Midbrain (tissue), 1 donor: ENCODE measurements at regions not wholly inside any gene's neighbourhood (a gene's known extent, or its start where the extent isn't known, plus 50 kb on each side); places are given as distances from the start of the nearest gene placed in this dataset.
"Not testable (repeated sequence)": the region's sequence is repeated elsewhere in the genome, so short reads cannot be mapped to it uniquely, and the experiment has no call there.

Experiments used
- DNase-seq: peaks from one replicate; lab custom pipeline; 2025; lab: John Stamatoyannopoulos, UW

GRCh38 chr4:164591666-164592065 is 162.3 kb upstream of the SMIM31 start:
- DNase-seq = no peak

- DNase-seq = no peak
Observed at GRCh38 chr4:164595751-164596150, 158.2 kb upstream of the SMIM31 start.

- DNase-seq = no peak
Observed at GRCh38 chr4:164596318-164596878, 157.5 kb upstream of the SMIM31 start.

DNA sequence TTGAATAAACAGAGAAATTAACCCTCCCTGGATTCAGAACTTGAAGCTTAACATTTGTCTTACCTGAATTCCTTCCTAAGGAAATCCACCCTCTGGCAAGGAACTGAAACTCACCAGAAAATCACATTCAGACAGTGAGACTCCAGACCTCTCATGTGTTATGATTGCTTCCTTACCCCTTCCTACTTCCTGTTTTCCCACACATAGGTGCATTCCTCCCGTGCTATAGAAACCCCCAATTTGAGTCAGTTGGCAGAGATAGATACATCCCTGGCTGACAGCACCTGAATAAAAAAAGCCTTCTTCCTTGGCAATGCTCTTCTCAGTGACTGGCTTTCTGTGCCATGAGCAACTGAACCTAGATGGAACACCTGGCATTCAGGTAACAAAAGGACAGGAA is 157.0 kb upstream of the SMIM31 start:
- DNase-seq = no peak

GRCh38 chr4:164601653-164602052 is 152.3 kb upstream of the SMIM31 start:
- DNase-seq = no peak

DNA sequence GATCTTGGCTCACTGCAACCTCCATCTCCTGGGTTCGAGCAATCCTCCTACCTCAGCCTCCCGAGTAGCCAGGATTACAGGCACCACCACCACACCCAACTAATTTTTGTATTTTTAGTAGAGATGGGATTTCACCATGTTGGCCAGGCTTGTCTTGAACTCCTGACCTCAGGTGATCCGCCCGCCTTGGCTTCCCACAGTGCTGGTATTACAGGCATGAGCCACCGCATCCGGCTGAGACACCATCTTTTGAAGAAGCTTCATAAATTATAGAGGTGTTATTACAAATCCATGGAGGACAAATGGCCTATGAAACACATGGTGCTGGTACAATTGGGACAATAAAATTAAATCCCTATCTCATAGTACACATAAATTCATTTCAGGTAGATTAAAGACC is 148.1 kb upstream of the SMIM31 start:
- DNase-seq = not testable (repeated sequence)

DNA sequence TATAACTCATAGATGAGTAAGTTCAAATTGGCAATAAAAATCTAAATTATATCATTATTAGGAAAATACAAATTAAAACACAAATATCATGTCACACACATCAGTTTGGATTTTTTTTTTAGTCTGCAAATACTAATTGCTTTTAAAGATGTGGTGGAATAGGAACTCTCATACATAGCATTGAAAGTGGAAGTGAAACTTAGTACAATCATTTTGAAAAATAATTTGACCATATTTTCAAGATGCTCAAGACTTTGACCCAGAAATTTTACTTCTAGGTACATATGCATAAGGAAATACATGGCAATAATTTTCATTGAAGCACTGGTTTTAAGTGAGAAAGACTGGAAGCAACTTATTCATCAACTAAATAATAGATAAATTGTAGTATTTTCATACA is 147.5 kb upstream of the SMIM31 start:
- DNase-seq = no peak

- DNase-seq = no peak
Observed at GRCh38 chr4:164613256-164613655, 140.7 kb upstream of the SMIM31 start.

GRCh38 chr4:164613792-164614191 is 140.1 kb upstream of the SMIM31 start:
- no peak for DNase-seq

DNA sequence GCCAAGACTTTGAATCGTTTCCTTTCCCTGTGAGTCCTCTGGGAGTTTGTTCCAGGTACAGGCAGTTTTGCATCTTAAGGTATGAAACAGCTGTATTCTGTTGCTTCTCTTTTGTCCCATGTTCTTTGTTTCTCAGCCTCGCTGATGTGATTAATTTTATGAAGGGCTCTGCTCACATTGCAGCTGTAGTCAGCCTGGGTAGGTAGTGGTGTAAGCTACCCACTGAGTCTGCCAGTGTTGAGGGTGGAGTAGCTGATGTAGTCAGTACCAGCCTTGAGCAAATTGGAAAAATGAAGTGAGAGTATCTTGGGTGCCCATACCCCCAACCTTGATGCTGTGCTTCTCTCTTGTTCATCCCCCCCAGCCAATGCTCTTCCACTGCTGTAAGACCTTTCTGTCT is 139.6 kb upstream of the SMIM31 start:
- no peak for DNase-seq

DNA sequence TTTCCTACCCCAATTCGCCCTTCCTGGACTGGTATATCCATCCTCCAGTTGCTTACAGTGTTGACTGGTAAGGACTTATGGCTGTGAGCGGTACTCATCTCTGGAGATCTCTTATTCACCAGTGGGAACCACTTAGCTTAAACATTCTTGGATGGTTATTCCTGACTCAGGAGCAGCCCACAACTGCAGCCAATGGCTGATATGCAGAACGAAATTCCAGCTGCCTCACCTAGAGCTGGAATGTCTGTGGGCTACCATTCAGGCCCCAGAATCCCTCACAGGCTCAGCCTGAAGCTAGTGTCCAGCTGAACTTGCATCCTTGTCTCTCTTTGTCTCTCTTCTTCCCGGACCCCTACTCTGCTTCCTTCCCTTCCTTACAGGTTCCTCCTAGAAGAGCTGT is 138.9 kb upstream of the SMIM31 start:
- DNase-seq = no peak

DNA sequence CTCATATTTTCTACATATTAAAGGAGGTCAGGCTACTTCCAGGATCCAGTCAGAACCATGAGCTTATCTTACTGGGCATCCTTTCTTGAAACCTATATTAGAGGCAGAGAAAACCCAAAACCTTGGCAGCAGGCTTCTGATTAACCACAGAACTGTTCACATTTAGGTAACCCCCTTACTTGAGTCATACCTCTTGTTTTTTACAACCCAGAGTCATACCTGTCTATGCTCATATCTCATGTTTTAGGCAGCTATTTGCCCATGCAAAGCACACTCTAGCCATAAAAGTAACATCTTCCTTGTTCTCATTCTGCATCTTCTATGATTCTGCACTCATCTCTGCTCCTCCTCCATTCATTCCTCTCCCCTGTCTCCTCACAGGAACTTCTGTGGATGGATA is 138.0 kb upstream of the SMIM31 start:
- no peak for DNase-seq

DNA sequence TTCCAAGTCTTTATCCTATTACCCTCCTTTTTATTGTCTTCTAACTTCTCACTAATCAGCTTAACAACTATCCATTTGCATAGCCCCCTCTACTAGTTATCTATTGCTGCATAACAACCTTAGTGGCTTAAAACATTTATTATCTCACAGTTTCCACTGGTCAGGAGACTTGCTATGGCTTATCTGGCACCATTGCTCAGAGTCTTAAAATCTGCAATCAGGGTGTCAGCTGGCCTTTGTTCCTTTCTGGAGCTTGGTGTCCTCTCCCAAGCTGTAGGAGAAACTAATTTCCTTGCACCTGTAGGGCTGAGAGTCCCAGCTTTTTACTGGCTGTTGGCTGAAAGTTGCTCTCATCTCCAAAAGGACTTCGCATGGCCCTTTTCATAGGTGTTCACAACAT is 137.0 kb upstream of the SMIM31 start:
- no peak for DNase-seq

GRCh38 chr4:164617426-164617825 is 136.5 kb upstream of the SMIM31 start:
- no peak for DNase-seq

GRCh38 chr4:164617911-164618310 is 136.0 kb upstream of the SMIM31 start:
- DNase-seq = no peak

- DNase-seq = no peak
Observed at GRCh38 chr4:164621886-164622521, 131.9 kb upstream of the SMIM31 start.

DNA sequence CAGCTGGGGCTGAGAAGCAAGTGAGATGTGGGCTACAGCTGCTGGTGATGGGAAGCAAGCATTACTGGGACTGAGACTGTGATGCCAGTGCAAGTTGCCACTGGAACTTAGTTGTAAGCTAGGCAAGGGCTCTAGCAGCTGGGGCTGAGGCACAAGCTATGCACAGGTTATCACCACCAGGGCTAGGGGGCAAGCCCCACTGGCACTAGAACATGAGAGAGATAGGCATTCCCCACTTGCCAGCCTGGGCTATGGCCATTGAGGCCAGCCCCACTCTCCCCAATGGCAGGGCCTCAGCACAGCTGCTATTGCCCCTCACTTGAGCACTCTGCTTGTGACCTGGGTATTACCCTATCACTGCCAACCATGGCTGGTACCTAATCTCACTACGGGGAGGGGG is 130.8 kb upstream of the SMIM31 start:
- DNase-seq = no peak

- DNase-seq = no peak
Observed at GRCh38 chr4:164639001-164639400, 114.9 kb upstream of the SMIM31 start.

DNA sequence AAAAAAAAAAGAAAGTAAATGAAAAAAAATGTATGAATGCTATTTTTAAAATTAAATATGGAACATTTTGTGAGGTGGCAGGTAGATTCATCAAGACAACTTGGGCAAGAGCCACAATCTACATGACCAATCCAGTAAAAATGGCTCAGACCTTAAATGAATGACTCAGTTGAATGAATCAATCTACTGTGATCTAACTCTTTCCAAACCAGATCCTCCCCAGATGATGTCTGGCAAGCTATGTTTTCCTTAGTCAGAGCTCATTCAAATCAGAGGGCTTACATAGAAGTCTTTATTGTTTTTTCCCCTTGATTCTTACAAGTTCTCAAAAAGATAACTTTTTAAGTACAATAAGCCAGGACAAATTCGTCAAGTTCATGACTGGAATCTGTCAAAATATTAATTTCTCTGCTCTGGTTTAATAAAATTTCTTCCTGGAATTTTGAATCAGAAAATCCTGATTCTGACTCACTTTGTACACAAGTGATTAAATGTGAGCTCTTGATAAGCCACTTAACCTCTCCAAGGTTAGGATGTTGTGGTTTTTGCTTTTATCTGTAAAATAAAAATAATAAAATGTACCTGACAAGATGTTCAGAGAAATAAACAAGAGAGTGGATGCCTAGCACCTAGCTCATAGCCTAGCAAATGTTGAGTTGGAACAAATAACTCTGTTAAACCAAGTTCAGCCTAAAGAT is 105.6 kb upstream of the SMIM31 start:
- DNase-seq = no peak

- DNase-seq = no peak
Observed at GRCh38 chr4:164648849-164649212, 105.1 kb upstream of the SMIM31 start.

- no peak for DNase-seq
Observed at GRCh38 chr4:164659765-164660164, 94.2 kb upstream of the SMIM31 start.

DNA sequence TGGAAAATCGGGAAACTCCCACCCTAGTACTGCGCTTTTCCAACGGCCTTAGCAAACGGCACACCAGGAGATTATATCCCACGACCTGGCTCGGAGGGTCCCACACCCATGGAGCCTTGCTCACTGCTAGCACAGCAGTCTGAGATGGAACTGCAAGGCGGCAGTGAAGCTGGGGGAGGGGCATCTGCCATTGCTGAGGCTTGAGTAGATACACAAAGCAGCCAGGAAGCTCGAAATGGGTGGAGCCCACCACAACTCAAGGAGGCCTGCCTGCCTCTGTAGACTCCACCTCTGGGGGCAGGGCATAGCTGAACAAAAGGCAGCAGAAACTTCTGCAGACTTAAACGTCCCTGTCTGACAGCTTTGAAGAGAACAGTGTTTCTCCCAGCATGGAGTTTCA is 77.8 kb upstream of the SMIM31 start:
- not testable (repeated sequence) for DNase-seq

DNA sequence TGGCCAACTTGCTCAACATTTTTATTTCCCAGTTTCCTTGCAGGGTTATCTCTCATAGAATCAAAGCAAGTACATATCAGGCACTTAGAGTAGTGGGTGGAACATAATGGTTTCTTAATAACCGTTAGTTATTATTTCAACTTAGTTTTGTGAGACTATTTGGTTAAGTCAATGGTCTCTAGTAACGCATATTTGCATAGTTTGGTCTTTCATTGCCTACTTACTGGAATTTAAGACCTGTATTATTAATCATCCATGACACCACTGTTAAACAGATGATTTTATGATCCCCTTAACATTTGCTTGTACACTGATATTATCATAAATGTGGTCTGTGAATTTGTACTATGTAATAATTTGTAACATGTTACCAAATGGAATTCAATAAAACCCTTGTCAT is 70.9 kb upstream of the SMIM31 start:
- no peak for DNase-seq

DNA sequence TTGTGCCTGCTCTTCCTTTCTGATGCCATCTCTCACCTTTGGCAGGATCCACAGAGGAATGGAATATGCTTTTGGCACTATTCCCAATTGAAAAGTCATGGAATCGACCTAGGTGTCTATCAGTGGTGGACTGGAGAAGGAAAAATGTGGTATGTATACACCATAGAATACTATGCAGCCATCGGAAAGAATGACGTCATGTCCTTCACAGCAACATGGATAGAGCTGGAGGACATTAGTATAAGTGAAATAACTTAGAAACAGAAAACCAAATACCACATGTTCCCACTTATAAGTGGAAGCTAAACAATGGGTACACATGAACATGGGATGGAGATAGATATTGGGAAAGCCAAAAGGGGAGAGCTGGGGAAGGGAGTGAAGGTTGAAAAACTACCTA is 58.3 kb upstream of the SMIM31 start:
- DNase-seq = no peak
